ENCODE measurements at regions not wholly inside any gene's neighbourhood (a gene's known extent, or its start where the extent isn't known, plus 50 kb on each side); places are given as distances from the start of the nearest gene placed in this dataset.

DNA sequence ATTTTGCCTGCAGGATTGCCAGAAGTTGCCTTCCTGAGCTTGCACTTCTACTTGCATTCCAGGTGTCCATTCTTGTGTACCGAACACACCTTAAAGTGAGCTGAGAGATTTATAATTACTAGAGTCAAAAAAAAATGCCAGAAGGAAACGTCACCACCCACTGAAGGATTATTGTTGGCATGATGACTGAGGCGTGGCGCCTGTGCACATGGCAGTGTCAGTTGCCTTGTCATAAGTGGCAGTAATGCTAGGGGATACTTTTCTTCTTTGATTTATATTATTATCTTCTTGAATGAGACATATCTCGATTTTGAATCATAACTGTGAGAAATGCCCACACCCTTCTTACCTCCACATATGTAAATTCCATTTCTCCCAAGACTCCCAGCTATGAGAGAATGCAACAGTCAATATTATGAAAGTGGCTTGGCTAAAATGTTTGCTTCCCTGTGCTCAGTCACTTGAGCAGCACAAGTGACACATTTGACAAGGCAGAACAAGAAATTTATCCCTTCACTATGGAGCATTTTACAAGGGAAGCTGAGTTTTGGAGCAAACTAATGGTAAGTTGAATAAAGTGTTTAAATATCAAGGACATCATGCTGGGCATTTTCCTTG, 149.5 kb upstream of the SASH1 start:
- Histone ChIP-seq H3K27me3 (no peaks in the 10 kb centered on the region), H3K4me1 (no peaks in the 10 kb centered on the region), H3K9me3 (no peaks in the 10 kb centered on the region), H3K4me3 (ENCODE audit: low read depth, low read length) (no peak overlapping the region), H3K36me3 (no peaks in the 10 kb centered on the region)
- TF ChIP-seq CTCF (IDR thresholded peaks at IDR 0.05; ENCODE audit: low read depth, low read length) = no peak
- no peak for DNase-seq

GRCh38 chr6:148195511-148195910, 147.1 kb upstream of the SASH1 start:
- TF ChIP-seq CTCF (IDR thresholded peaks at IDR 0.05; ENCODE audit: low read depth, low read length) = no peak
- H3K9me3 ChIP-seq = no peaks in the 10 kb centered on the region

GRCh38 chr6:148199584-148199983, 143.1 kb upstream of the SASH1 start:
- H3K36me3 ChIP-seq = no peaks in the 10 kb centered on the region
- no peak for DNase-seq
- no peak for TF ChIP-seq CTCF (IDR thresholded peaks at IDR 0.05; ENCODE audit: low read depth, low read length)
- no peaks in the 10 kb centered on the region for H3K9me3 ChIP-seq
- H3K4me3 ChIP-seq (ENCODE audit: low read depth, low read length) = no peak overlapping the region
- H3K27me3 ChIP-seq = peaks cover 16% of the 10 kb centered on the region
- no peaks in the 10 kb centered on the region for H3K4me1 ChIP-seq

More at GRCh38 chr6:148195511-148195910, 147.1 kb upstream of the SASH1 start:
- Histone ChIP-seq H3K4me3 (ENCODE audit: low read depth, low read length) (no peak overlapping the region), H3K27me3 (peaks cover 8% of the 10 kb centered on the region; the same call in 1 of the 2 replicates), H3K4me1 (no peaks in the 10 kb centered on the region), H3K36me3 (no peaks in the 10 kb centered on the region)
- no peak for DNase-seq

- DNase-seq = peak; percentile 12
- H3K27me3 ChIP-seq = peaks cover 16% of the 10 kb centered on the region
- no peak for TF ChIP-seq CTCF (IDR thresholded peaks at IDR 0.05; ENCODE audit: low read depth, low read length)
Measured at GRCh38 chr6:148200293-148200692, 142.3 kb upstream of the SASH1 start.

GRCh38 chr6:148200781-148201180, 141.9 kb upstream of the SASH1 start:
- no peaks in the 10 kb centered on the region for H3K9me3 ChIP-seq
- no peak for TF ChIP-seq CTCF (IDR thresholded peaks at IDR 0.05; ENCODE audit: low read depth, low read length)
- no peak for DNase-seq
- H3K27me3 ChIP-seq = peaks cover 16% of the 10 kb centered on the region
- H3K36me3 ChIP-seq = no peaks in the 10 kb centered on the region
- no peak overlapping the region for H3K4me3 ChIP-seq (ENCODE audit: low read depth, low read length)
- no peaks in the 10 kb centered on the region for H3K4me1 ChIP-seq

More at GRCh38 chr6:148200293-148200692, 142.3 kb upstream of the SASH1 start:
- Histone ChIP-seq H3K9me3 (no peaks in the 10 kb centered on the region), H3K36me3 (no peaks in the 10 kb centered on the region), H3K4me3 (ENCODE audit: low read depth, low read length) (no peak overlapping the region), H3K4me1 (no peaks in the 10 kb centered on the region)

DNA sequence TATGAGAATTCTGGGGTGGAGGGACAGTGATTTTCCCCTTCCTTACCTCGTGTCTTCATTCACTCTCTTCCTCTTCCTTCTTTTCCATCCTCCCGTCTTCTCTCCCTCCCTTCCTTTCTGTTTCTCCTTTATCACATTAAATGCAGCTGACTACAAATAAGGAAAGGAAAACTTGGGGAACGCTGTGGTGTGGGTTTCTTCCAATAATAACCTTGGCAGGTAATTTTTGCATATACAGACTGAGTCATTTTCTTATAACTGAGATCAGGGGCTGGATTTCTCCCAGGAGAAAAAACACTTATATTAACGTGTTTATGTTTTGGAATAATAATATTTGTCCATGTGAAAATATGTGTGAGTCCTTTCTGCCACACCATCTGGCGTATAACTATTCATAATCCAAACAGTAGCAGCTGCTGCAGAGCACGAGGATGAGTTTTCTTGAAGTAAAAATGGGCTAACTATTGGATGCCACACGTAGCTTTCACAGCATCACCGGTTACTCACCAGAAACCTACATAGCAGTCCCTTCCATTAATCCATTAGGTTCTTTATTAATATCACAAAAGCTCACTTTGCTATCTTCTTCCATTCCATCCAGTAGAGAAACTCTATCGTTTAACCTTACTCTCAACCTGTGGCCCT, 139.2 kb upstream of the SASH1 start:
- no peak for DNase-seq
- H3K4me3 ChIP-seq (ENCODE audit: low read depth, low read length) = no peak overlapping the region
- H3K36me3 ChIP-seq = no peaks in the 10 kb centered on the region
- H3K4me1 ChIP-seq = no peaks in the 10 kb centered on the region
- peaks cover 18% of the 10 kb centered on the region for H3K27me3 ChIP-seq
- TF ChIP-seq CTCF (IDR thresholded peaks at IDR 0.05; ENCODE audit: low read depth, low read length) = no peak
- no peaks in the 10 kb centered on the region for H3K9me3 ChIP-seq

All from BE2C (cell line).